K562 (cell line): ENCODE measurements at regions not wholly inside any gene's neighbourhood (a gene's known extent, or its start where the extent isn't known, plus 50 kb on each side); places are given as distances from the start of the nearest gene placed in this dataset.

ENCODE experiments used
- CREBBP ChIP-seq: IDR thresholded peaks from one replicate; pipeline ENCODE4 v1.6.1; 2012; ENCODE audit warnings: low read depth, mild to moderate bottlenecking, control low read depth, inconsistent platforms, low read length
- CTCF ChIP-seq, 3 experiments: IDR thresholded peaks in 2 of 3; conservative IDR thresholded peaks in 1 of 3; 2 replicates each; pipeline ENCODE4 v1.5.1; 2011 to 2012; ENCODE audit warnings: low read length in 3 of 3, mild to moderate bottlenecking in 3 of 3, control low read depth in 2 of 3, improper control_type of control experiment in 1 of 3, inconsistent platforms in 1 of 3, low read depth in 1 of 3, mixed read lengths in 1 of 3, moderate library complexity in 1 of 3; ENCODE audit not compliant: insufficient read depth in 2 of 3
- ETS2 ChIP-seq: IDR thresholded peaks from 2 replicates; pipeline ENCODE4 v1.6.1; 2016; ENCODE audit warnings: borderline replicate concordance, missing genetic modification characterization, mild to moderate bottlenecking, moderate library complexity, missing compliant biosample characterization; ENCODE audit not compliant: poor library complexity, severe bottlenecking
- FOS ChIP-seq: IDR thresholded peaks from 3 replicates; pipeline ENCODE4 v1.6.1; 2011; ENCODE audit not compliant: insufficient read length; ENCODE audit errors: extremely low read depth
- MYC ChIP-seq, 2 experiments: fragments of 250-450 bp in 1 of 2; sonication (Bioruptor Pico) in 1 of 2; IDR thresholded peaks; 2 replicates each; pipeline versions ENCODE4 v1.5.1 to v1.6.1; 2012 to 2021; ENCODE audit warnings: low read depth in 2 of 2, borderline replicate concordance in 1 of 2, improper control_type of control experiment in 1 of 2, low read length in 1 of 2, mild to moderate bottlenecking in 1 of 2, moderate library complexity in 1 of 2
- NFE2 ChIP-seq: IDR thresholded peaks from 2 replicates; pipeline ENCODE4 v1.6.1; 2014; ENCODE audit warnings: antibody characterized with exemption, low read depth
- NR2C1 ChIP-seq, 2 experiments: fragments of 450-650 bp; IDR thresholded peaks; 2 replicates each; pipeline ENCODE4 v1.6.1; 2017; ENCODE audit warnings: mild to moderate bottlenecking in 2 of 2, antibody characterized with exemption in 1 of 2, inconsistent platforms in 1 of 2, missing compliant biosample characterization in 1 of 2, missing genetic modification characterization in 1 of 2
- NR2C2 ChIP-seq, 2 experiments: fragments of 200-800 bp in 1 of 2; sonication (Bioruptor generic) in 1 of 2; sonication (generic) in 1 of 2; formaldehyde crosslinking in 1 of 2; IDR thresholded peaks; 2 replicates each; pipeline versions ENCODE4 v1.6.1 to v1.8.0; 2016 to 2022; ENCODE audit warnings: mild to moderate bottlenecking in 1 of 2, missing compliant biosample characterization in 1 of 2, missing genetic modification characterization in 1 of 2, missing genetic modification reagents in 1 of 2
- RAD21 ChIP-seq, 2 experiments: fragments of 250-450 bp in 1 of 2; fragments of 450-650 bp in 1 of 2; sonication (Bioruptor Pico) in 1 of 2; formaldehyde crosslinking in 1 of 2; IDR thresholded peaks in 1 of 2; conservative IDR thresholded peaks in 1 of 2; 2 replicates each; pipeline versions ENCODE4 v1.4.0 to v1.8.0; 2020 to 2022; ENCODE audit warnings: mild to moderate bottlenecking in 2 of 2, moderate library complexity in 1 of 2
- RFX5 ChIP-seq: IDR thresholded peaks from 2 replicates; pipeline ENCODE4 v1.6.1; 2011; ENCODE audit warnings: low read depth, mild to moderate bottlenecking, improper control_type of control experiment, low read length
- SAP30 ChIP-seq: fragments of 200-600 bp; sonication (generic); IDR thresholded peaks from 2 replicates; pipeline ENCODE4 v1.6.1; 2012; ENCODE audit warnings: borderline replicate concordance, low read depth, mild to moderate bottlenecking, moderate library complexity, low read length, control low read depth, inconsistent platforms; ENCODE audit not compliant: insufficient read depth, poor library complexity, severe bottlenecking
- ZBTB40 ChIP-seq, 2 experiments: fragments of 450-650 bp in 1 of 2; sonication (generic) in 1 of 2; formaldehyde crosslinking in 1 of 2; IDR thresholded peaks; 2 replicates each; pipeline versions ENCODE4 v1.7.1 to v1.9.0; 2016 to 2022; ENCODE audit warnings: inconsistent platforms in 1 of 2, mild to moderate bottlenecking in 1 of 2, missing genetic modification reagents in 1 of 2
- ZKSCAN3 ChIP-seq: fragments of 250-450 bp; sonication (Bioruptor Pico); IDR thresholded peaks from 2 replicates; pipeline ENCODE4 v1.4.0; 2020
- ZNF707 ChIP-seq: fragments of 250-450 bp; sonication (Bioruptor Pico); conservative IDR thresholded peaks from 2 replicates; pipeline ENCODE4 v1.8.0; 2022; ENCODE audit warnings: inconsistent platforms, mild to moderate bottlenecking, moderate library complexity

DNA sequence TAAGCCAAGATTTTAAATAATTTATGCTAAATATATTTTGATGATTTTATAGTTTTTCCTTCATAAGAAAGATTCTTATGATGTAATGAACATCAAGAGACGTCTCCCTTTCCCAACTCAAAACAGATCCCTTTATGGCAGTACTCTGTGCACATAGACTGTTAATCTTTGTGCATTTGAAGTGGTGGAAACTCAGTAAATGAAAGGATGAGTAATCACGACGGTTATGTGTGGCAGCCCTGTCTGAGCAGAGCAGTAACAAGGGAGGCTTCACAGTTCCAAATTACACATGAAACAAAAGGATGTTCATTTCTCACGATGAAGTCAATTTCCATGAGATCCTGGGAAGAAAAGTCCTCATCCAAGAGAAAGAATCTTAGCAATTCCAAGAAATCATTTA, 498.1 kb downstream of the KLF5 start:
- TF ChIP-seq NR2C1 (IDR thresholded peaks at IDR 0.05) (no peak), NR2C1 (tag; IDR thresholded peaks at IDR 0.05) (no peak), ZBTB40 (IDR thresholded peaks at IDR 0.05) (no peak), ZBTB40 (CRISPR knock-in tag; IDR thresholded peaks at IDR 0.05) (no peak), CREBBP (no peak), MYC (IDR thresholded peaks at IDR 0.05; ENCODE audit: low read depth, low read length) (no peak), MYC (CRISPR knock-in tag; IDR thresholded peaks at IDR 0.05; ENCODE audit: borderline replicate concordance, low read depth) (no peak), NFE2 (no peak), RFX5 (no peak), NR2C2 (CRISPR knock-in tag; IDR thresholded peaks at IDR 0.05) (no peak), NR2C2 (tag; IDR thresholded peaks at IDR 0.05) (no peak), RAD21 (CRISPR knock-in tag; conservative IDR thresholded peaks at IDR 0.05 in 1 of 2, IDR thresholded peaks at IDR 0.05 in 1 of 2) (no peak), ZKSCAN3 (CRISPR knock-in tag) (no peak), CTCF (IDR thresholded peaks at IDR 0.05 in 2 of 3, conservative IDR thresholded peaks at IDR 0.05 in 1 of 3; ENCODE audit: insufficient read depth in 2 of 3, low read depth in 1 of 3, low read length in 3 of 3) (no peak), ZNF707 (CRISPR knock-in tag) (no peak), ETS2 (tag) (no peak), SAP30 (no peak), FOS (no peak)
